Tibial artery (tissue), 4 donors: ENCODE measurements at regions not wholly inside any gene's neighbourhood (a gene's known extent, or its start where the extent isn't known, plus 50 kb on each side); places are given as distances from the start of the nearest gene placed in this dataset.

Experiments
- DNase-seq, 2 donors: peaks; one replicate each; pipeline ENCODE4 v3.0.0-alpha.2; 2019
- H3K27ac ChIP-seq, 2 donors: fragments of 200-600 bp; sonication (generic) in 1 of 2; 1 replicate in 1 of 2; 2 replicates in 1 of 2; pipeline ENCODE4 v1.5.1; 2018 to 2019; ENCODE audit warnings: mild to moderate bottlenecking in 1 of 2
- H3K27me3 ChIP-seq, 2 donors: fragments of 200-600 bp; sonication (generic) in 1 of 2; one replicate each; pipeline versions ENCODE4 v1.5.1 to v1.6.0; 2016 to 2019
- H3K36me3 ChIP-seq, 3 donors: fragments of 200-600 bp; sonication (generic) in 2 of 3; one replicate each; pipeline ENCODE4 v1.5.1; 2016 to 2019; ENCODE audit warnings: mild to moderate bottlenecking in 2 of 3
- H3K4me1 ChIP-seq, 4 donors: fragments of 200-600 bp; sonication (generic) in 2 of 4; 1 replicate in 3 of 4; 2 replicates in 1 of 4; pipeline ENCODE4 v1.5.1; 2016 to 2019
- H3K4me3 ChIP-seq, 2 donors: fragments of 200-600 bp; sonication (generic) in 1 of 2; 1 replicate in 1 of 2; 2 replicates in 1 of 2; pipeline ENCODE4 v1.5.1; 2018 to 2019; ENCODE audit warnings: mild to moderate bottlenecking in 2 of 2
- H3K9me3 ChIP-seq, 3 donors: fragments of 200-600 bp; sonication (generic) in 1 of 3; one replicate each; pipeline ENCODE4 v1.5.1; 2016 to 2019
- intact Hi-C: fragments of 100-400 bp; cut with DNase I; formaldehyde crosslinking; loops from one replicate; pipeline ENCODE4 v1.15.0; 2023; ENCODE audit warnings: low total_unique reads
- TF ChIP-seq, protein P1 (sequence below), 2 experiments: fragments of 200-600 bp in 1 of 2; fragments of 450-650 bp in 1 of 2; IDR thresholded peaks; one replicate each; pipeline ENCODE4 v1.5.1; 2017 to 2019; ENCODE audit warnings: antibody characterized with exemption in 2 of 2, mild to moderate bottlenecking in 1 of 2, moderate library complexity in 1 of 2

DNA sequence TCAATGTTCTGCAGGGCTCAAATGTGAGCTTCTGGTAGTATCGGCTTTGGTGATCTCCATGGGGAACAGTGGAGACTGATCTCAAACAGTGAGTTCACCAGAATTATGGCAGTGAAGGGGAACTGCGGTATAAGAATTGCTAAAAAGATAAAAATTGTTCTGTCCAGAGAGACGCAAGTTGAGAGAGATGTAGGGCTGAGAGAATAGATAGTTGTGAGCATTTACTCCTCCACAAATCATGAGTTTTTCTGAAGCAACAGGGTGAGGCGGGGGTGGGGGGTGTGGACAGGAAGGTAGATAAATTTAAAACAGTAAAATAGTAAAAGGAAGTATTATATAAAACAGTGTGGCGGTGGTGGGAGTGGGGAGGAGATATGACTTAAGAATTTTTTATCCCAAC is 98.6 kb upstream of the NEDD9 start:
- TF ChIP-seq, protein P1, sequence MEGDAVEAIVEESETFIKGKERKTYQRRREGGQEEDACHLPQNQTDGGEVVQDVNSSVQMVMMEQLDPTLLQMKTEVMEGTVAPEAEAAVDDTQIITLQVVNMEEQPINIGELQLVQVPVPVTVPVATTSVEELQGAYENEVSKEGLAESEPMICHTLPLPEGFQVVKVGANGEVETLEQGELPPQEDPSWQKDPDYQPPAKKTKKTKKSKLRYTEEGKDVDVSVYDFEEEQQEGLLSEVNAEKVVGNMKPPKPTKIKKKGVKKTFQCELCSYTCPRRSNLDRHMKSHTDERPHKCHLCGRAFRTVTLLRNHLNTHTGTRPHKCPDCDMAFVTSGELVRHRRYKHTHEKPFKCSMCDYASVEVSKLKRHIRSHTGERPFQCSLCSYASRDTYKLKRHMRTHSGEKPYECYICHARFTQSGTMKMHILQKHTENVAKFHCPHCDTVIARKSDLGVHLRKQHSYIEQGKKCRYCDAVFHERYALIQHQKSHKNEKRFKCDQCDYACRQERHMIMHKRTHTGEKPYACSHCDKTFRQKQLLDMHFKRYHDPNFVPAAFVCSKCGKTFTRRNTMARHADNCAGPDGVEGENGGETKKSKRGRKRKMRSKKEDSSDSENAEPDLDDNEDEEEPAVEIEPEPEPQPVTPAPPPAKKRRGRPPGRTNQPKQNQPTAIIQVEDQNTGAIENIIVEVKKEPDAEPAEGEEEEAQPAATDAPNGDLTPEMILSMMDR (IDR thresholded peaks at IDR 0.05), result no peak
- Histone ChIP-seq H3K9me3 (no peaks in the 10 kb centered on the region), H3K27me3 (no peaks in the 10 kb centered on the region), H3K4me1 (peaks cover 0 to 12% (median 3%) of the 10 kb centered on the region in 4 donors), H3K4me3 (no peak overlapping the region), H3K27ac (no peak overlapping the region), H3K36me3 (no peaks in the 10 kb centered on the region)
- DNase-seq, result no peak
- intact Hi-C loops, result no loop called here

GRCh38 chr6:11330413-11330760 is 97.9 kb upstream of the NEDD9 start:
- no peaks in the 10 kb centered on the region for H3K36me3 ChIP-seq
- intact Hi-C loops, result no loop called here
- no peaks in the 10 kb centered on the region for H3K9me3 ChIP-seq
- H3K4me3 ChIP-seq, result no peak overlapping the region
- DNase-seq, result no peak
- H3K27me3 ChIP-seq, result no peaks in the 10 kb centered on the region
- peaks cover 0 to 12% (median 3%) of the 10 kb centered on the region in 4 donors for H3K4me1 ChIP-seq
- no peak overlapping the region for H3K27ac ChIP-seq
- TF ChIP-seq, protein P1 (IDR thresholded peaks at IDR 0.05), result no peak

GRCh38 chr6:11329726-11330412 is 97.4 kb upstream of the NEDD9 start:
- H3K4me3 ChIP-seq, result no peak overlapping the region
- DNase-seq, result no peak
- H3K27me3 ChIP-seq, result no peaks in the 10 kb centered on the region
- intact Hi-C loops, result no loop called here
- TF ChIP-seq, protein P1 (IDR thresholded peaks at IDR 0.05), result no peak
- H3K4me1 ChIP-seq, result peaks cover 0 to 12% (median 3%) of the 10 kb centered on the region in 4 donors
- H3K9me3 ChIP-seq, result no peaks in the 10 kb centered on the region
- no peaks in the 10 kb centered on the region for H3K36me3 ChIP-seq
- H3K27ac ChIP-seq, result no peak overlapping the region

- no peak for DNase-seq
- H3K27me3 ChIP-seq, result no peaks in the 10 kb centered on the region
- peaks cover 0 to 12% (median 3%) of the 10 kb centered on the region in 4 donors for H3K4me1 ChIP-seq
- H3K27ac ChIP-seq, result no peak overlapping the region
- TF ChIP-seq, protein P1 (IDR thresholded peaks at IDR 0.05), result no peak
- H3K9me3 ChIP-seq, result no peaks in the 10 kb centered on the region
- no peak overlapping the region for H3K4me3 ChIP-seq
- intact Hi-C loops, result no loop called here
- no peaks in the 10 kb centered on the region for H3K36me3 ChIP-seq
Measured at GRCh38 chr6:11328613-11329247, 96.3 kb upstream of the NEDD9 start.

- H3K9me3 ChIP-seq, result no peaks in the 10 kb centered on the region
- H3K27me3 ChIP-seq, result no peaks in the 10 kb centered on the region
- intact Hi-C loops, result no loop called here
Measured at GRCh38 chr6:11327961-11328360, 95.5 kb upstream of the NEDD9 start.

More at GRCh38 chr6:11327961-11328360, 95.5 kb upstream of the NEDD9 start:
- no peak for DNase-seq
- H3K4me1 ChIP-seq, result peaks cover 0 to 12% (median 3%) of the 10 kb centered on the region in 4 donors
- TF ChIP-seq, protein P1 (IDR thresholded peaks at IDR 0.05), result no peak
- H3K27ac ChIP-seq, result no peak overlapping the region
- no peaks in the 10 kb centered on the region for H3K36me3 ChIP-seq
- H3K4me3 ChIP-seq, result no peak overlapping the region
